Stimulated activated CD8-positive, alpha-beta memory T cell treated with anti-CD3 and anti-CD28 coated beads, Interleukin-12 subunit alpha, Interleukin-12 subunit beta, amount 100 ng/mL, for 4 hours (primary cell): ENCODE measurements at regions not wholly inside any gene's neighbourhood (a gene's known extent, or its start where the extent isn't known, plus 50 kb on each side); places are given as distances from the start of the nearest gene placed in this dataset.
"Not testable (repeated sequence)": the region's sequence is repeated elsewhere in the genome, so short reads cannot be mapped to it uniquely, and the experiment has no call there.

Experiments
- DNase-seq: peaks from one replicate; pipeline ENCODE4 v3.0.0-alpha.2; 2020; ENCODE audit warnings: low read depth

- DNase-seq: no peak
Observed at GRCh38 chr3:18625085-18625484, 199.9 kb upstream of the SATB1 start.

GRCh38 chr3:18623220-18623619 is 198.1 kb upstream of the SATB1 start:
- no peak for DNase-seq

GRCh38 chr3:18618723-18619122 is 193.6 kb upstream of the SATB1 start:
- no peak for DNase-seq

- DNase-seq: no peak
Observed at GRCh38 chr3:18611991-18612390, 186.9 kb upstream of the SATB1 start.

GRCh38 chr3:18609187-18609586 is 184.0 kb upstream of the SATB1 start:
- no peak for DNase-seq

GRCh38 chr3:18597919-18598318 is 172.8 kb upstream of the SATB1 start:
- DNase-seq: no peak

GRCh38 chr3:18593231-18593630 is 168.1 kb upstream of the SATB1 start:
- DNase-seq: no peak

GRCh38 chr3:18591120-18591519 is 166.0 kb upstream of the SATB1 start:
- DNase-seq: no peak

- no peak for DNase-seq
Observed at GRCh38 chr3:18586076-18586475, 160.9 kb upstream of the SATB1 start.

GRCh38 chr3:18585004-18585968 is 160.1 kb upstream of the SATB1 start:
- DNase-seq: no peak

- no peak for DNase-seq
Observed at GRCh38 chr3:18580268-18580667, 155.1 kb upstream of the SATB1 start.

GRCh38 chr3:18579661-18580060 is 154.5 kb upstream of the SATB1 start:
- DNase-seq: no peak

- DNase-seq: no peak
Observed at GRCh38 chr3:18575573-18575972, 150.4 kb upstream of the SATB1 start.

- DNase-seq: no peak
Observed at GRCh38 chr3:18572809-18573208, 147.7 kb upstream of the SATB1 start.

GRCh38 chr3:18567293-18567692 is 142.2 kb upstream of the SATB1 start:
- no peak for DNase-seq

GRCh38 chr3:18562364-18563154 is 137.4 kb upstream of the SATB1 start:
- no peak for DNase-seq

- DNase-seq: peak; percentile 6
Observed at GRCh38 chr3:18559331-18559842, 134.2 kb upstream of the SATB1 start.

GRCh38 chr3:18558507-18558906 is 133.4 kb upstream of the SATB1 start:
- DNase-seq: no peak

- DNase-seq: no peak
Observed at GRCh38 chr3:18557216-18557615, 132.1 kb upstream of the SATB1 start.

- DNase-seq: peak; percentile 38
Observed at GRCh38 chr3:18556503-18557135, 131.5 kb upstream of the SATB1 start.

GRCh38 chr3:18556001-18556408 is 130.9 kb upstream of the SATB1 start:
- no peak for DNase-seq

- DNase-seq: not testable (repeated sequence)
Observed at GRCh38 chr3:18552579-18553105, 127.5 kb upstream of the SATB1 start.
